ENCODE measurements at regions not wholly inside any gene's neighbourhood (a gene's known extent, or its start where the extent isn't known, plus 50 kb on each side); places are given as distances from the start of the nearest gene placed in this dataset.

GRCh38 chr7:84921154-84921553 is 265.7 kb downstream of the SEMA3D start:
- no peak for TF ChIP-seq CTCF (IDR thresholded peaks at IDR 0.05)
- no peak for TF ChIP-seq POLR2A (IDR thresholded peaks at IDR 0.05)
